Keratinocyte (primary cell): ENCODE measurements at regions not wholly inside any gene's neighbourhood (a gene's known extent, or its start where the extent isn't known, plus 50 kb on each side); places are given as distances from the start of the nearest gene placed in this dataset.

Experiments used
- DNase-seq: peaks from one replicate; pipeline ENCODE4 v3.0.0-alpha.2; 2011; ENCODE audit warnings: low read depth, missing footprints, low spot score
- FAIRE-seq: peaks from 2 replicates; lab custom pipeline; 2011; peaks lifted over from hg19 to GRCh38; lab: Jason Lieb, UNC
- H2AFZ ChIP-seq: 2 replicates; pipeline ENCODE4 v1.6.0; 2012; ENCODE audit warnings: low read length, control low read depth, inconsistent platforms; ENCODE audit not compliant: control insufficient read depth
- H3K27ac ChIP-seq: 2 replicates; pipeline ENCODE4 v1.5.1; 2011; ENCODE audit warnings: low read length; ENCODE audit not compliant: control insufficient read depth, insufficient read depth
- H3K27me3 ChIP-seq: 3 replicates; pipeline ENCODE4 v1.6.0; 2011; ENCODE audit warnings: low read length; ENCODE audit not compliant: control insufficient read depth, insufficient read depth; ENCODE audit errors: extremely low read depth
- H3K36me3 ChIP-seq, 2 experiments: 2 replicates in 1 of 2; 3 replicates in 1 of 2; pipeline ENCODE4 v1.5.1; 2011; ENCODE audit warnings: low read length in 2 of 2, mild to moderate bottlenecking in 1 of 2; ENCODE audit not compliant: control insufficient read depth in 2 of 2, insufficient read depth in 2 of 2; ENCODE audit errors: extremely low read depth in 1 of 2
- H3K4me1 ChIP-seq: 3 replicates; pipeline ENCODE4 v1.5.1; 2011; ENCODE audit warnings: low read length; ENCODE audit not compliant: control insufficient read depth, insufficient read depth; ENCODE audit errors: extremely low read depth
- H3K4me2 ChIP-seq: 3 replicates; pipeline ENCODE4 v1.6.0; 2011; ENCODE audit warnings: low read depth, low read length; ENCODE audit not compliant: control insufficient read depth, insufficient read depth; ENCODE audit errors: extremely low read depth
- H3K4me3 ChIP-seq, 3 experiments: fragments of 200-600 bp in 1 of 3; sonication (generic) in 1 of 3; 2 replicates in 2 of 3; 3 replicates in 1 of 3; pipeline ENCODE4 v1.5.1; 2011 to 2016; ENCODE audit warnings: low read length in 3 of 3, mild to moderate bottlenecking in 3 of 3, control low read depth in 2 of 3, inconsistent platforms in 1 of 3, low read depth in 1 of 3, mixed read lengths in 1 of 3, mixed run types in 1 of 3, moderate library complexity in 1 of 3; ENCODE audit not compliant: control insufficient read depth in 2 of 3, insufficient read depth in 2 of 3; ENCODE audit errors: extremely low read depth in 1 of 3
- H3K79me2 ChIP-seq: 2 replicates; pipeline ENCODE4 v1.6.0; 2012; ENCODE audit warnings: low read length; ENCODE audit not compliant: control insufficient read depth, insufficient read depth
- H3K9ac ChIP-seq: 3 replicates; pipeline ENCODE4 v1.6.0; 2011; ENCODE audit warnings: low read length; ENCODE audit not compliant: control insufficient read depth, insufficient read depth; ENCODE audit errors: extremely low read depth
- H3K9me1 ChIP-seq: 3 replicates; pipeline ENCODE4 v1.6.0; 2011; ENCODE audit warnings: low read length; ENCODE audit not compliant: control insufficient read depth, insufficient read depth; ENCODE audit errors: extremely low read depth
- H3K9me3 ChIP-seq: 2 replicates; pipeline ENCODE4 v1.5.1; 2012; ENCODE audit warnings: low read depth, low read length; ENCODE audit not compliant: control insufficient read depth
- H4K20me1 ChIP-seq: 3 replicates; pipeline ENCODE4 v1.6.0; 2011; ENCODE audit warnings: low read length; ENCODE audit not compliant: control insufficient read depth, insufficient read depth; ENCODE audit errors: extremely low read depth
- CTCF ChIP-seq, 3 experiments: IDR thresholded peaks in 1 of 3; conservative IDR thresholded peaks in 1 of 3; optimal IDR thresholded peaks in 1 of 3; 2 replicates in 2 of 3; 3 replicates in 1 of 3; pipeline versions ENCODE3 to v1.5.1; 2011; ENCODE audit warnings: low read length in 3 of 3, mild to moderate bottlenecking in 3 of 3, moderate library complexity in 2 of 3, control low read depth in 1 of 3, inconsistent platforms in 1 of 3; ENCODE audit not compliant: insufficient read depth in 2 of 3; ENCODE audit errors: extremely low read depth in 1 of 3
- EZH2 ChIP-seq: IDR thresholded peaks from one replicate; pipeline ENCODE4 v1.6.1; 2012; ENCODE audit warnings: inconsistent platforms, mild to moderate bottlenecking, low read length, moderate library complexity
- dilution Hi-C: fragments of 300-500 bp; cut with MboI; formaldehyde crosslinking; loops from one replicate; pipeline ENCODE4 v1.7.0; 2020; ENCODE audit warnings: low sequenced_read_pairs; ENCODE audit not compliant: extremely low pct_ligation_motif_present

- H3K4me1 ChIP-seq, result no peaks in the 10 kb centered on the region
- H3K27ac ChIP-seq, result no peak overlapping the region
- dilution Hi-C loops, result no loop called here
- no peak overlapping the region for H3K4me3 ChIP-seq
- H3K9me1 ChIP-seq, result no peaks in the 10 kb centered on the region
- no peak overlapping the region for H3K9ac ChIP-seq
- no peak for FAIRE-seq
- no peaks in the 10 kb centered on the region for H3K27me3 ChIP-seq
- TF ChIP-seq EZH2 (no peak), CTCF (optimal IDR thresholded peaks at IDR 0.05 in 1 of 3, IDR thresholded peaks at IDR 0.05 in 1 of 3, conservative IDR thresholded peaks at IDR 0.05 in 1 of 3; ENCODE audit: extremely low read depth in 1 of 3, insufficient read depth in 2 of 3, low read length in 3 of 3) (no peak)
- no peaks in the 10 kb centered on the region for H3K79me2 ChIP-seq
- no peak for DNase-seq
- no peak overlapping the region for H3K4me2 ChIP-seq
- H3K36me3 ChIP-seq, result no peaks in the 10 kb centered on the region
- no peak overlapping the region for H2AFZ ChIP-seq
- H3K9me3 ChIP-seq, result no peaks in the 10 kb centered on the region
- no peaks in the 10 kb centered on the region for H4K20me1 ChIP-seq
These were observed 1008.5 kb upstream of the LCORL start for GRCh38 chr4:19030048-19030447.

GRCh38 chr4:19026281-19026680 is 1004.7 kb upstream of the LCORL start:
- Histone ChIP-seq H3K4me1 (no peaks in the 10 kb centered on the region), H3K27ac (no peak overlapping the region), H3K27me3 (no peaks in the 10 kb centered on the region), H3K4me2 (no peak overlapping the region), H2AFZ (no peak overlapping the region), H3K36me3 (no peaks in the 10 kb centered on the region), H3K9me1 (no peaks in the 10 kb centered on the region), H3K79me2 (no peaks in the 10 kb centered on the region), H4K20me1 (no peaks in the 10 kb centered on the region), H3K9me3 (no peaks in the 10 kb centered on the region), H3K4me3 (no peak overlapping the region), H3K9ac (no peak overlapping the region)
- no peak for DNase-seq
- TF ChIP-seq EZH2 (no peak), CTCF (optimal IDR thresholded peaks at IDR 0.05 in 1 of 3, IDR thresholded peaks at IDR 0.05 in 1 of 3, conservative IDR thresholded peaks at IDR 0.05 in 1 of 3; ENCODE audit: extremely low read depth in 1 of 3, insufficient read depth in 2 of 3, low read length in 3 of 3) (no peak)
- dilution Hi-C loops, result no loop called here
- no peak for FAIRE-seq
